Common myeloid progenitor, CD34-positive (primary cell): ENCODE measurements at regions not wholly inside any gene's neighbourhood (a gene's known extent, or its start where the extent isn't known, plus 50 kb on each side); places are given as distances from the start of the nearest gene placed in this dataset.

Source experiments
- CTCF ChIA-PET: fragments of 350-600 bp; sonication (Branson Sonifier 250); formaldehyde crosslinking; loops from one replicate; lab custom pipeline; 2021; ENCODE audit warnings: antibody characterized with exemption; lab: Charles Lee
- POLR2A ChIA-PET: fragments of 350-600 bp; sonication (Branson Sonifier 250); formaldehyde crosslinking; loops from one replicate; lab custom pipeline; 2021; ENCODE audit warnings: antibody characterized with exemption; lab: Charles Lee
- DNase-seq, 3 donors: peaks; one replicate each; pipeline versions ENCODE4 v3.0.0 to v3.0.0-alpha.2; 2013
- H3K27ac ChIP-seq, 2 experiments: 1 replicate in 1 of 2; 2 replicates in 1 of 2; pipeline ENCODE4 v1.7.0; 2013; ENCODE audit warnings: inconsistent platforms in 2 of 2, low read length in 2 of 2, mild to moderate bottlenecking in 2 of 2, low read depth in 1 of 2, moderate library complexity in 1 of 2; ENCODE audit not compliant: severe bottlenecking in 2 of 2, insufficient read depth in 1 of 2, poor library complexity in 1 of 2
- H3K27me3 ChIP-seq, 5 experiments: replicated peaks in 2 of 5; 1 replicate in 3 of 5; 2 replicates in 2 of 5; pipeline versions ENCODE4 v1.6.1 to v1.7.0; 2013; ENCODE audit warnings: low read length in 4 of 5, mild to moderate bottlenecking in 2 of 5, moderate library complexity in 2 of 5, inconsistent platforms in 1 of 5; ENCODE audit not compliant: insufficient read depth in 5 of 5, control insufficient read depth in 4 of 5
- H3K36me3 ChIP-seq, 4 experiments: 1 replicate in 2 of 4; 2 replicates in 2 of 4; pipeline versions ENCODE4 v1.6.1 to v1.7.0; 2013; ENCODE audit warnings: low read length in 3 of 4, control low read depth in 1 of 4, mild to moderate bottlenecking in 1 of 4; ENCODE audit not compliant: control insufficient read depth in 4 of 4, insufficient read depth in 4 of 4
- H3K4me1 ChIP-seq, 4 experiments: 1 replicate in 3 of 4; 2 replicates in 1 of 4; pipeline versions ENCODE4 v1.6.1 to v1.7.1; 2013; ENCODE audit warnings: low read length in 3 of 4, mild to moderate bottlenecking in 3 of 4, control low read depth in 1 of 4, inconsistent platforms in 1 of 4, moderate library complexity in 1 of 4; ENCODE audit not compliant: control insufficient read depth in 4 of 4, insufficient read depth in 4 of 4; ENCODE audit errors: control extremely low read depth in 1 of 4
- H3K4me3 ChIP-seq, 7 experiments: 1 replicate in 4 of 7; 2 replicates in 3 of 7; pipeline versions ENCODE4 v1.5.1 to v1.7.0; 2013; ENCODE audit warnings: mild to moderate bottlenecking in 7 of 7, low read length in 6 of 7, moderate library complexity in 6 of 7, inconsistent platforms in 2 of 7, low read depth in 2 of 7, control low read depth in 1 of 7; ENCODE audit not compliant: insufficient read depth in 4 of 7, control insufficient read depth in 1 of 7; ENCODE audit errors: extremely low read depth in 1 of 7
- H3K9me3 ChIP-seq, 5 experiments: 1 replicate in 4 of 5; 2 replicates in 1 of 5; pipeline versions ENCODE4 v1.6.1 to v1.7.1; 2013; ENCODE audit warnings: low read length in 4 of 5, mild to moderate bottlenecking in 2 of 5, inconsistent platforms in 1 of 5, low read depth in 1 of 5, moderate library complexity in 1 of 5; ENCODE audit not compliant: control insufficient read depth in 4 of 5, insufficient read depth in 2 of 5; ENCODE audit errors: control extremely low read depth in 1 of 5
- WGBS: methylation state at CpG from one replicate; pipeline ENCODE4 v1.1.5; 2013; ENCODE audit not compliant: insufficient coverage; 5-methylcytosine and 5-hydroxymethylcytosine counted together

DNA sequence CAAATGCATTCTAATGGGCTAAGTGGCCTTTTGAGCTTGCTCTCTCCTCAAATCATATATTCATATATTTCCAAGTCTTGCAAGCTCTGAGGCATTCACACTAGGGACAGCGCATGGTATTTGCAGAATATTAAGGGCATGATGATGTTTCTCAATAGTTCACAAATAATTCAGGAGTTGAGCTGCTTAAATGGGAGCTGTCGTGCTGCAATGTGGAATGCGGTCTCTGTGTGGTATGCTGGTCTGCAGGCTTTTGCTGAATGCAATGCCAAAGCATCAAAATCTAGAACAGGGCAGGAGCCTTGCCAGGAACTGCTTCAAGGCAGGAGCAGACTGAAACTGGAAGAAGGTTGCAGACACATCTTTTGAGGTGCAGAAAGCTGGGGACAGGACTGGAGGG is 1060.0 kb downstream of the TBC1D22A start:
- CTCF ChIA-PET = no interaction called here

GRCh38 chr22:47818496-47818895 is 1056.0 kb downstream of the TBC1D22A start:
- Histone ChIP-seq H3K36me3 (no peaks in the 10 kb centered on the region), H3K4me1 (no peaks in the 10 kb centered on the region), H3K4me3 (no peak overlapping the region), H3K27me3 (peaks cover 0 to 7% (median 0%) of the 10 kb centered on the region in 5 experiments), H3K27ac (no peak overlapping the region), H3K9me3 (peaks cover 0 to 5% (median 1%) of the 10 kb centered on the region in 5 experiments)
- ChIA-PET POLR2A (no interaction called here), CTCF (no interaction called here)
- WGBS = 72% methylated on average over 4 of the region's 9 CpGs
- DNase-seq = no peak

More for the DNA sequence above, 1060.0 kb downstream of the TBC1D22A start:
- Histone ChIP-seq H3K27ac (no peak overlapping the region), H3K4me1 (no peaks in the 10 kb centered on the region), H3K36me3 (no peaks in the 10 kb centered on the region), H3K9me3 (peaks cover 0 to 5% (median 0%) of the 10 kb centered on the region in 5 experiments), H3K27me3 (peaks cover 0 to 6% (median 0%) of the 10 kb centered on the region in 5 experiments), H3K4me3 (no peak overlapping the region)
- 96% methylated on average over 3 of the region's 3 CpGs for WGBS
- POLR2A ChIA-PET = interaction anchor here (0.6 kb wide), 1 partner anchor 10 kb away, joined by 3 read pairs; no protein-coding TSS in a partner anchor
- DNase-seq = no peak

GRCh38 chr22:47817380-47817779 is 1054.9 kb downstream of the TBC1D22A start:
- POLR2A ChIA-PET = no interaction called here
- CTCF ChIA-PET = no interaction called here
- H3K27ac ChIP-seq = no peak overlapping the region
- no peaks in the 10 kb centered on the region for H3K4me1 ChIP-seq
- 49% methylated on average over 3 of the region's 5 CpGs for WGBS
- H3K27me3 ChIP-seq = peaks cover 0 to 4% (median 0%) of the 10 kb centered on the region in 5 experiments
- no peak for DNase-seq
- no peak overlapping the region for H3K4me3 ChIP-seq
- H3K36me3 ChIP-seq = no peaks in the 10 kb centered on the region
- peaks cover 0 to 5% (median 0%) of the 10 kb centered on the region in 5 experiments for H3K9me3 ChIP-seq

- peaks cover 0 to 4% (median 0%) of the 10 kb centered on the region in 5 experiments for H3K27me3 ChIP-seq
- no peak overlapping the region for H3K27ac ChIP-seq
- ChIA-PET POLR2A (no interaction called here), CTCF (no interaction called here)
- no peak for DNase-seq
- H3K36me3 ChIP-seq = no peaks in the 10 kb centered on the region
- no peak overlapping the region for H3K4me3 ChIP-seq
- no peaks in the 10 kb centered on the region for H3K4me1 ChIP-seq
- H3K9me3 ChIP-seq = peaks cover 0 to 5% (median 0%) of the 10 kb centered on the region in 5 experiments
- WGBS = 92% methylated on average over 8 of the region's 9 CpGs
Measured at GRCh38 chr22:47816863-47817210, 1054.4 kb downstream of the TBC1D22A start.

DNA sequence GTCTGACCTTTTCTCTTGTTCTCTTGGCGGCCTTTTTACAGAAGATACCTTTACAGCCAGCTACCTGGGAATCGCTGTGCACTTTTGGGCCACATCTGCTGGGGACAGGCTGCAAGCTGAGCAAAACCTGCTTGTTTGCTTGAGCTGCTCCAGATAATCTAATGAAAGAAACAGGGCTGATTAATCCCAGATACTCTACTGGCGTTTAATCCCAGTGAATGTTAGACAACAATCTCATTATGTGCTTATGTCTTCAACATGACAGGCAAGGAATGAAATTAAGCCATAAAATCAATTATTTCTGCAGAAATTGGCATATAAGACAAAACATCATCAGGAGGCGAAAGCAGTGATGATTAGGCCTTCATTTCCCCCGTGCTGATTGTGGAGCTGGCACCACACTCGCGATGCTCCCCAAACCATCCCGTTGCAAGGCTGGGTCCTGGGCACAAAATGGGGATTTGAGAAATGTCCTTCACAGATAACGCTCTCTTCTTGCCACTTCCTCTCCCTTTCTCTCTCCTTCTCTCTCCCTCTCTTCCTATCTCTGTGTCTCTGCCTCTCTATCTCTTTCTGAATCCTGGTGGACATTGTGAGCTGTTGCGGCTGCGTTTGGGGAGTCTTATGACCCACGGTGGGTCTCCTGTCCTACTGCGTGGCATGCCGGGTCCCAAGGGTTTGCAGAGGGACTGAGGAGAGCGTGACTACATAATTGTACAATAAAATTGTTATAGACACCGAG is 1053.8 kb downstream of the TBC1D22A start:
- WGBS = 93% methylated on average over 15 of the region's 16 CpGs
- H3K36me3 ChIP-seq = no peaks in the 10 kb centered on the region
- no peak overlapping the region for H3K4me3 ChIP-seq
- DNase-seq = no peak
- H3K27ac ChIP-seq = no peak overlapping the region
- no peaks in the 10 kb centered on the region for H3K4me1 ChIP-seq
- peaks cover 0 to 4% (median 0%) of the 10 kb centered on the region in 5 experiments for H3K27me3 ChIP-seq
- ChIA-PET CTCF (no interaction called here), POLR2A (no interaction called here)
- peaks cover 0 to 5% (median 0%) of the 10 kb centered on the region in 5 experiments for H3K9me3 ChIP-seq

- Histone ChIP-seq H3K27me3 (peaks cover 0 to 4% (median 0%) of the 10 kb centered on the region in 5 experiments), H3K27ac (no peak overlapping the region), H3K36me3 (no peaks in the 10 kb centered on the region), H3K4me3 (no peak overlapping the region), H3K9me3 (peaks cover 0 to 6% (median 0%) of the 10 kb centered on the region in 5 experiments), H3K4me1 (no peaks in the 10 kb centered on the region)
- DNase-seq = no peak
- ChIA-PET POLR2A (no interaction called here), CTCF (no interaction called here)
- WGBS = 88% methylated on average over 1 of the region's 1 CpG
Measured at GRCh38 chr22:47814474-47814873, 1052.0 kb downstream of the TBC1D22A start.

DNA sequence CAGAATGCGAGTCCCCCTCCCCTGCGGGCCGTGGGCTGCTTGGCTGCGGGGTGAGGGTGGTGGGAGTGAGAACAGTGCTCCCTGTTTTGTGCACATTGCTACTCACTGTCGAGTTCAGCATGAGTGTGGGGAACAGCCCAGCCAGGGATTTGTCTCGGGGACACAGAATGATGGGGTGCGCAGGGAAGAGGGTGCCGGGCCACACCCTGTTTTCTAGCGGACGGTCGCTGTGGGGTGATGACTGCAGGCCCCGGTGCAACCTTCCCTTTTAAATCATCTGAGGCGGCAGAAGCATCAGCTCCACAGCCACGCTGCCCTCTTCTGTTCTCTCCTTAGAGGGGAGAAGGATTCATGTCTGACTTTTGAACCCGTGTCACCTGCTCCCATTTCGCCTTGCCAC is 1051.2 kb downstream of the TBC1D22A start:
- DNase-seq = no peak
- ChIA-PET CTCF (no interaction called here), POLR2A (no interaction called here)

More for the DNA sequence above, 1051.2 kb downstream of the TBC1D22A start:
- no peaks in the 10 kb centered on the region for H3K36me3 ChIP-seq
- no peak overlapping the region for H3K27ac ChIP-seq
- no peaks in the 10 kb centered on the region for H3K4me1 ChIP-seq
- 88% methylated on average over 15 of the region's 16 CpGs for WGBS
- no peak overlapping the region for H3K4me3 ChIP-seq
- H3K9me3 ChIP-seq = peaks cover 0 to 6% (median 0%) of the 10 kb centered on the region in 5 experiments
- H3K27me3 ChIP-seq = peaks cover 0 to 5% (median 4%) of the 10 kb centered on the region in 5 experiments
